Renal cortical epithelial cell (primary cell): ENCODE measurements at regions not wholly inside any gene's neighbourhood (a gene's known extent, or its start where the extent isn't known, plus 50 kb on each side); places are given as distances from the start of the nearest gene placed in this dataset.

Experiments used
- DNase-seq: peaks from one replicate; pipeline ENCODE4 v3.0.0-alpha.2; 2011; ENCODE audit warnings: low read depth

DNA sequence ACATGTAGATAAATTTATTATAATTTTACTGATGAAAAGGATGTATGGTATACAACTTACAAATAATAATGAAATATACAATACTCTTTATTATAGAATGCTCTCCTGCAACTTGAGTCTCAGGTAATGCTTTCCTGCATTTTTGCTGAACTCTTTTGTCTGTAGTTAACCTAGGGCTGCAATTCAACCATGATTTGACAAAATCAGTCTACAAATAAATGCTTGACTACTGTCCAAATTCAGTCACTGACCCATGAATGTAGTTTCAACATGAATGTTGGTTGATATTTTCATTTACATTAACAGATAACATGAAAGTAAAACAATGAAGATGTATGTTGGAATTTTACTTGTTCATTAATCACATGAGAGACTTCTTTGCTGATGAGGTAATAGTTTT lies 320.9 kb downstream of the ZSWIM6 start:
- DNase-seq: no peak

- DNase-seq: peak; percentile 76
Measured at GRCh38 chr5:61653807-61654580, 321.9 kb downstream of the ZSWIM6 start.

- no peak for DNase-seq
Measured at GRCh38 chr5:61654876-61655275, 322.8 kb downstream of the ZSWIM6 start.

- DNase-seq: no peak
Measured at GRCh38 chr5:61657010-61657409, 325.0 kb downstream of the ZSWIM6 start.

GRCh38 chr5:61657686-61658085 lies 325.6 kb downstream of the ZSWIM6 start:
- no peak for DNase-seq

DNA sequence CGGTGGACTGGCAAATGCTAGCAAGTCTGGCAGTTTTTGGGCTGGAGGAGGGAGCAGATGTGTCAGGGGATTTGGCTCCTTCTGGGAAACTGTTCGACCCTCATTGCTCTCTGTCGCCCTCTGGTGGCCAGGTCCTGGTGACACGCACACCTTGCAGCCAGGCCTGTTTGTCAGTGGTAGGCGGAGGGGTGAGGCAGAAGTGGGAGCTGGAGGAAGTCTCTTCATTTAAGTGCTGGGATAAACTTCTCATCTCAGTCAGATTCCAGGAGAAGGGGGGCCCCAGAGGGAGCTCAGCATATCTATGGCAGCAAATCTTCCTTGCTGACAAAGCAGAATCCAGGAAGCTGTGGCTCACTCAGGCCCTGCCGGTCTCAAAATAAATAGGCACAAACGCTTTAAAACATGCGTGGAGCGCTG lies 326.5 kb downstream of the ZSWIM6 start:
- peak; percentile 61 for DNase-seq

- peak; percentile 42 for DNase-seq
Measured at GRCh38 chr5:61659221-61659696, 327.2 kb downstream of the ZSWIM6 start.

DNA sequence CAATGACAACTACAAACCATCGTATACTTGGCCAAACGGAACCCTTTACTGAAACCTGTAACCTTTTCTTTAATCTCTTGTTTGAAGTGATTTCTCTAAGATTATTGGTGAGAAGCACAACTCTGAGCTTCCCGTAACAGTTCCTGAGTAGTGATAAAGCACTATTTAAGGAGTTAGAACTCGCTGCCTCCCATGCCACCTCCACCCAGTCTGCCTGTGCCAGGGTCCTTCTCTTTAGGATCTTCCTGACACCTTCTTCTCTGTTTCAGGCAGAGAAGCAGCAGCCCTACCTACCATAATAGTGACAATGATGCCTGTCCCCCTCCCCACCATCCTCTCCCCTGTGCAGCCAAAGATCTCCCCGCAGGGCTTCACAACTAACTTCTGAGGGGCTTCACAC lies 330.6 kb downstream of the ZSWIM6 start:
- no peak for DNase-seq

GRCh38 chr5:61666064-61666621 lies 334.1 kb downstream of the ZSWIM6 start:
- no peak for DNase-seq

- DNase-seq: no peak
Measured at GRCh38 chr5:61667525-61668218, 335.6 kb downstream of the ZSWIM6 start.

DNA sequence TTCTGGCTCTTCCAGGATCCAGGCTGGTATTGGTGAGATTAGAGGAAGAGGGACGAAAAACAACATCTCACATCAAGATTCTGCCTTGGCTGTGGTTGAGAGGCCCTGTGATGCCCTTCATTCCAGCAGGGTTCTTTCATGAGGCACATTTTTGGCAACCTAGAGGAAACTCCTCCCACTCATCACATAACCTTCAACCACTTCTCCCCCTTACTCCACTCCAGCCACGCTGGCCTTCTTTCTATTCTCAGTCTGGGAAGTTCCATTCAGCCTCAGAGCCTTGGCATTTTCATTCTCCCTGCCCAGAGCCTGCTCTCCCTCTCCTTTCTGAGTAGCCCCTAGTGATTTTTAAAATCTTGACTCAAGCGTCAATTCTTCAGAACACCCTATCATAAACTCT lies 337.5 kb downstream of the ZSWIM6 start:
- DNase-seq: no peak

- DNase-seq: no peak
Measured at GRCh38 chr5:61670941-61671340, 338.9 kb downstream of the ZSWIM6 start.

- peak; percentile 91 for DNase-seq
Measured at GRCh38 chr5:61673007-61673735, 341.1 kb downstream of the ZSWIM6 start.

GRCh38 chr5:61674378-61674777 lies 342.3 kb downstream of the ZSWIM6 start:
- DNase-seq: no peak

DNA sequence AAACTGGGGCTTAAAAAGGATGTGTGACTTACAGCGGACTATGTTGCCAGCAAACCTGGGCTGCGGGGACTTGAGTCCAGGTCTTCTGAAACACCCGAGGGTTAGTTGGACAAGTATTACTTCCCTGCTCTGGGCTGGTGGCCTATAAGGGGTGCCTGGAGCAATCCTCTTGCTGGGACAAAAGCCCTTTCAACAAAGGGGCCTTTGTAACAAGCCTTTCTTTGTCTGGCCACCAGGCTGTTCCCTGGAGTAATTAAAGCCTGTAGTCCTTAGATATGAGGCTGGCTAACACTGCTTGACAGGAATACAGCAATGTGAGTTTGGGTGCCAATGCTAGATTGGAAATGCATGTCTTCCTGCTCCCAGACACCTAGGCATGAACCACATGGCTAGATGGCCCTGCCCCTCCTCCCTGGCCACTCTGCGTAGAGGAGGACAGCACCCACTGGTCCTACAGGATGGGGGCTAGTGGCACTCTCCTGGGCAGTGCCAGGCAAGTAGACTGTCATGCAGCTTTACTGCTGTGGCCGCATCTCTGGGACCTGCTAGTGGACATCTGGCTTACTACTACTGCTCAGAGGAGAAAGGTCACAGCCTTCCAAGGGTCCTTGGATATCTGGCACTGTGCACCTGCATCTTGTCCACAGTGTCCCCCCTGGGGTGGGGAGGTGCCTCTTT lies 343.1 kb downstream of the ZSWIM6 start:
- no peak for DNase-seq

GRCh38 chr5:61677220-61677619 lies 345.2 kb downstream of the ZSWIM6 start:
- no peak for DNase-seq

DNA sequence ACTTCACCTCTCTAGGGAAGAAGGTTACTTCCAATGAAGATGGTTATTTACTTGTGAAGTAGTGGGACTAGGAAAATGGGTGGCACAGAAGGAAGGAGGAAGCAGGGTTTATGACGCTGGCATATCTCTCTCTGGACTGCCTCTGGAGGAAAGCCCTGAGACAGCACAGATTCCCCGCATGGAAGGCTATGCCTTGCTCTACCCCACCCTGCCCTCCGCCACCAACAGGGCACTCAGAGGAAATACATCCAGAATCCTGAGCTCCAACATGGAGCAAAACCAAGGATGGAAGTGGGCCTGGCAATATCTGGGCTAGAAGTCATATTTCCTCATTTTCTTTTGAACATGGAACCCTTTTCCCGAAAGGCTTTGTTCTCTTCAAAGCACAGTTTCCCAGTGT lies 346.9 kb downstream of the ZSWIM6 start:
- no peak for DNase-seq

DNA sequence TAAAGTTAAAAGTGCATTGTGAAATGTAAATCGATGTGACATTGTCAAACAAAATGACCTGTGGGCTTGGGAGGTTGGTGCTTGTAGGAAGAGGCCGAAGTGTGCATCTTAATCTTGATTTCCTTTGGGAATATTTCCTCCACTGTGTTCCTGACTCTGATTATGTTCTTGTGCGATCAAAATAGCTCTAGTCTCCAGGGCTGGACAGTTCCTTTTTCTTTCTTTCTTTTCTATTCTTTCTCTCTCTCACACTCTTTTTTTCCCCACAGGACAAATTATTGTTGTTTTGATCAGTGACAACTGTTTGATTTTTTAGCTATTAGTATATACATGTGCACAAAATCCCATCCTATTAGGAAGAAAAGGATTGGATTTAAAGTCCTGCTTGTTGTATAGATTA lies 347.5 kb downstream of the ZSWIM6 start:
- DNase-seq: no peak

GRCh38 chr5:61680247-61680646 lies 348.2 kb downstream of the ZSWIM6 start:
- no peak for DNase-seq

GRCh38 chr5:61683148-61683547 lies 351.1 kb downstream of the ZSWIM6 start:
- DNase-seq: no peak

DNA sequence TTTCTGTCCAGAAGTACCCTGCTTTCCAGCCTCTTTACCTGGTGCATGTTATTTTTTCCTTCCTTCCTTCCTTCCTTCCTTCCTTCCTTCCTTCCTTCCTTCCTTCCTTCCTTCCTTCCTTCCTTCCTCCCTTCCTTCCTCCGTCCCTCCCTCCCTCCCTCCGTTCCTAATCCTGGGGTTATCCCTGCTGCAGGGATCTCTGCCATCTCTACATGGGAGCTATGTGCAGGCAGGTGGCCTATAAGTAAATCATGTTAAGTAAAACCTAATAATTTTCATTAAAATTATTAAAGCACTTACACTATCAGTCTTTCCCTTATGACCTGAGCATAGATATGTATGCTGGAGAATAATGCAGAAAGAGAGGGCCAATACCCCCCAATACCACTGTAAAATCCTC lies 351.9 kb downstream of the ZSWIM6 start:
- no peak for DNase-seq
